GM21515 (cell line): ENCODE measurements at regions not wholly inside any gene's neighbourhood (a gene's known extent, or its start where the extent isn't known, plus 50 kb on each side); places are given as distances from the start of the nearest gene placed in this dataset.
"Not testable (repeated sequence)": the region's sequence is repeated elsewhere in the genome, so short reads cannot be mapped to it uniquely, and the experiment has no call there.

Experiments used
- ATAC-seq: cut with Tn5 transposase; IDR thresholded peaks from one replicate; pipeline ENCODE4 v1.9.1; 2021; ENCODE audit not compliant: unreplicated experiment

GRCh38 chr12:8390001-8390777 lies 65.6 kb upstream of the CLEC6A start:
- not testable (repeated sequence) for ATAC-seq

GRCh38 chr12:8396225-8397071 lies 59.3 kb upstream of the CLEC6A start:
- peak; percentile 63 for ATAC-seq

DNA sequence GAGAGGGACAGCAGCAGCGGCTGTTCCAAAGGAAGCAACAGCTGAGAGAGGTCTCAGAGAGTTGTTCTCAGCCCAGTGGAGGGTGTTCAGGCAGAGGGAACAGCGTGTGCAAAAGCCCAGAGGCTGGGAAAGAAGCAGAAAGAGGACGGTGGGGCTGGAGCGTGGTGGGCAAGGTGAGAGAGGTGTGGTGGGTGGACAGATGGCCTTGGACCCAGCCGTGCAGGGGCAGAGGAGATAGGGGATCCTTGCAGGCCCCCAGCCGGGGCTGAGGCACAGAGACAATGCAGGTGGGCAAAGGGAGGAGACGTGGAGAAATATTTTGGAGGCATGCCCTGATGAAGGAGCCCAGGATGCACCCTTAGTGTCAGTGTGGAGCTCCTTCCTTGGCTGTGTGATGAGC lies 58.4 kb upstream of the CLEC6A start:
- ATAC-seq, result not testable (repeated sequence)

DNA sequence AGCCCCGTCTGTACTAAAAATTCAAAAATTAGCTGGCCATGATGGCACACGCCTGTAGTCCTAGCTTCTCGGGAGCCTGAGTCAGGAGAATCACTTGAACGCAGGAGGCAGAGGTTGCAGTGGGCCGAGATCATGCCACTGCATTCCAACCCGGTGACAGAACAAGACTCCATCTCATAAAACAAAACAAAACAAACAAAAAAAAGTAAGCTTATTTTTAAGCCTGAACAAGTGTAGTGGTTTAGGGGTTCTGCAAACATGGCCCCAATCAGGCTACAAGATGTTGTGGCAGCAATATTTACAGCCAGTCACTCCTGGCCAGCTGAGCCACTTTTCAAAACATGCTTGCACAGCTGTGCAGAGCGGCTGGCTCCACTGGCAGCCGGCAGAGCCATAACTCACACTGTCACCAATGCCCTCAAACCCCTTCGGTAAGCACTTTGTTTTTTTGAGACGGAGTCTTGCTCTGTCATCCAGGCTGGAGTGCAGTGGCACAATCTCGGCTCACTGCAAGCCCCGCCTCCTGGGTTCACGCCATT lies 56.2 kb upstream of the CLEC6A start:
- not testable (repeated sequence) for ATAC-seq

DNA sequence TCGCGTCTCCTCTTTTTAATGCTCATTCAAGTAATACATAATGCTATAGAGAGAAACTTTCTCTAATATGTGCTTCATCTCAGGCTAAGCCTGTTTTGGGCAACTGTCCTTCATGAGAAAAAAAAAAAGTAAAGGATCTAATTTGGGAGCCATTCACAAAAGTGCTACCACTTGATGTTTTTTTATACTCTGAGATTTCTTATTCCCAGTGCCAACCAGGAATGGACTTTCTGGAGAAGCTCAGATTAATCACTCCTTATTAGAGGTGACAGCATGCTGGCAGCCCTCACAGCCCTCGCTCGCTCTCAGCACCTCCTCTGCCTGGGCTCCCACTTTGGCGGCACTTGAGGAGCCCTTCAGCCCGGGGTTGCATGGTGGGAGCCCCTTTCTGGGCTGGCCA lies 51.9 kb upstream of the CLEC6A start:
- not testable (repeated sequence) for ATAC-seq

DNA sequence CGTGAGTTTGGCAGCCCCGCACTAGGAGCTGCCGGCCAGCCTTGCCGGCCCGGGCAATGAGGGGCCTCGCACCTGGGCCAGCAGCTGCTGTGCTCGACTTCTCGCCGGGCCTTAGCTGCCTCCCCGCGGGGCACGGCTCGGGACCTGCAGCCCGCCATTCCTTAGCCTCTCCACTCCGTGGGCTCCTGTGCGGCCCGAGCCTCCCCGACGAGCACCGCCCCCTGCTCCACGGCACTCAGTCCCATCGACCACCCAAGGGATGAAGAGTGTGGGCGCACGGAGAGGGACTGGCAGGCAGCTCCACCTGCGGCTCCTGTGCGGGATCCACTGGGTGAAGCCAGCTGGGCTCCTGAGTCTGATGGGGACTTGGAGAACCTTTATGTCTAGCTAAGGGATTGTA lies 51.4 kb upstream of the CLEC6A start:
- ATAC-seq, result not testable (repeated sequence)
